KMS-11 (cell line): ENCODE measurements at regions not wholly inside any gene's neighbourhood (a gene's known extent, or its start where the extent isn't known, plus 50 kb on each side); places are given as distances from the start of the nearest gene placed in this dataset.

Source experiments
- H2AFZ ChIP-seq: fragments of 200-600 bp; sonication (generic); 2 replicates; pipeline ENCODE4 v1.6.1; 2016; ENCODE audit warnings: antibody characterized with exemption, mixed run types, low read depth
- H3K27ac ChIP-seq: fragments of 200-600 bp; sonication (generic); 2 replicates; pipeline ENCODE4 v1.6.1; 2016; ENCODE audit warnings: mild to moderate bottlenecking, mixed run types
- H3K27me3 ChIP-seq: fragments of 200-600 bp; sonication (generic); 2 replicates; pipeline ENCODE4 v1.6.1; 2017; ENCODE audit warnings: mild to moderate bottlenecking, low read depth, mixed run types, moderate library complexity; ENCODE audit not compliant: insufficient read depth
- H3K36me3 ChIP-seq: fragments of 200-600 bp; sonication (generic); 2 replicates; pipeline ENCODE4 v1.6.1; 2017; ENCODE audit warnings: mild to moderate bottlenecking, mixed run types; ENCODE audit not compliant: insufficient read depth
- H3K4me1 ChIP-seq: fragments of 200-600 bp; sonication (generic); 2 replicates; pipeline ENCODE4 v1.6.1; 2016; ENCODE audit warnings: mild to moderate bottlenecking, low read depth, mixed run types; ENCODE audit not compliant: poor library complexity, severe bottlenecking
- H3K4me2 ChIP-seq: fragments of 200-600 bp; sonication (generic); 2 replicates; pipeline ENCODE4 v1.7.0; 2016; ENCODE audit warnings: mild to moderate bottlenecking, mixed run types
- H3K4me3 ChIP-seq: fragments of 200-600 bp; sonication (generic); IDR thresholded peaks from 2 replicates; pipeline ENCODE4 v1.6.1; 2017; ENCODE audit warnings: low read depth, low read length, mixed read lengths; ENCODE audit not compliant: insufficient read depth
- H3K79me2 ChIP-seq: fragments of 200-600 bp; sonication (generic); 2 replicates; pipeline ENCODE4 v1.6.1; 2016; ENCODE audit warnings: low read depth, mixed run types; ENCODE audit not compliant: insufficient read depth
- H3K9ac ChIP-seq: fragments of 200-600 bp; sonication (generic); 2 replicates; pipeline ENCODE4 v1.6.1; 2016; ENCODE audit warnings: mild to moderate bottlenecking, mixed run types
- H4K20me1 ChIP-seq: fragments of 200-600 bp; sonication (generic); 2 replicates; pipeline ENCODE4 v1.6.1; 2016; ENCODE audit warnings: mild to moderate bottlenecking, mixed run types; ENCODE audit not compliant: insufficient read depth
- TF ChIP-seq, protein P1 (sequence below): fragments of 200-600 bp; sonication (generic); conservative IDR thresholded peaks from 2 replicates; pipeline ENCODE4 v1.6.1; 2017; ENCODE audit warnings: low read depth, mild to moderate bottlenecking, antibody characterized with exemption, low read length, moderate library complexity, mixed read lengths

DNA sequence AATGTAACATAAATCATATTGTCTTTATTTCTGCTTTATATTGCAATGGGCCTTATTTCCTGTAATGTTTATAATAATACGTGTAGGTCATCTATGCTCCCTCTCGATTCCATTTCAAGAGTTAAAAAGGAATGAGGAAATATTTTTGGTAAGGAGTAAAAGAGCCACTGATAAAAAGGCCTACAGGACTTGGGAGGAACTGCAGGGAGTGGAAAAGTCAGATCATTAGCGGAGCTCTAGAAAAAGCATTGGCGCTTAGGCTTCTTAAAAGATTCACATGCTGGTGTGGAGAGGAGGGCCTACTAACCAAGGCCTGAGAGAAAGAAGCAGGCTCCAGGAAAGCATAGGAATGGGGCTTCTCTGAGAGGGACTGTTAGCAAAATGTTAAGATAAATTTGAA is 82.9 kb upstream of the PNPLA4 start:
- peaks cover 4% of the 10 kb centered on the region for H3K4me1 ChIP-seq
- TF ChIP-seq, protein P1, sequence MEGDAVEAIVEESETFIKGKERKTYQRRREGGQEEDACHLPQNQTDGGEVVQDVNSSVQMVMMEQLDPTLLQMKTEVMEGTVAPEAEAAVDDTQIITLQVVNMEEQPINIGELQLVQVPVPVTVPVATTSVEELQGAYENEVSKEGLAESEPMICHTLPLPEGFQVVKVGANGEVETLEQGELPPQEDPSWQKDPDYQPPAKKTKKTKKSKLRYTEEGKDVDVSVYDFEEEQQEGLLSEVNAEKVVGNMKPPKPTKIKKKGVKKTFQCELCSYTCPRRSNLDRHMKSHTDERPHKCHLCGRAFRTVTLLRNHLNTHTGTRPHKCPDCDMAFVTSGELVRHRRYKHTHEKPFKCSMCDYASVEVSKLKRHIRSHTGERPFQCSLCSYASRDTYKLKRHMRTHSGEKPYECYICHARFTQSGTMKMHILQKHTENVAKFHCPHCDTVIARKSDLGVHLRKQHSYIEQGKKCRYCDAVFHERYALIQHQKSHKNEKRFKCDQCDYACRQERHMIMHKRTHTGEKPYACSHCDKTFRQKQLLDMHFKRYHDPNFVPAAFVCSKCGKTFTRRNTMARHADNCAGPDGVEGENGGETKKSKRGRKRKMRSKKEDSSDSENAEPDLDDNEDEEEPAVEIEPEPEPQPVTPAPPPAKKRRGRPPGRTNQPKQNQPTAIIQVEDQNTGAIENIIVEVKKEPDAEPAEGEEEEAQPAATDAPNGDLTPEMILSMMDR = no peak
- H3K4me3 ChIP-seq = no peak overlapping the region
- no peaks in the 10 kb centered on the region for H3K79me2 ChIP-seq
- no peaks in the 10 kb centered on the region for H3K27me3 ChIP-seq
- no peaks in the 10 kb centered on the region for H4K20me1 ChIP-seq
- no peaks in the 10 kb centered on the region for H3K36me3 ChIP-seq
- H3K27ac ChIP-seq = no peak overlapping the region
- no peak overlapping the region for H3K9ac ChIP-seq
- H3K4me2 ChIP-seq = no peak overlapping the region
- no peak overlapping the region for H2AFZ ChIP-seq

- no peaks in the 10 kb centered on the region for H3K4me1 ChIP-seq
- H4K20me1 ChIP-seq = no peaks in the 10 kb centered on the region
- no peaks in the 10 kb centered on the region for H3K36me3 ChIP-seq
- no peaks in the 10 kb centered on the region for H3K79me2 ChIP-seq
- no peak overlapping the region for H3K4me2 ChIP-seq
- no peak overlapping the region for H3K9ac ChIP-seq
- H3K27ac ChIP-seq = no peak overlapping the region
- no peaks in the 10 kb centered on the region for H3K27me3 ChIP-seq
- TF ChIP-seq, protein P1 = no peak
- H2AFZ ChIP-seq = no peak overlapping the region
- no peak overlapping the region for H3K4me3 ChIP-seq
Measured at GRCh38 chrX:8005678-8006347, 78.6 kb upstream of the PNPLA4 start.

- Histone ChIP-seq H3K79me2 (no peaks in the 10 kb centered on the region), H3K27me3 (no peaks in the 10 kb centered on the region), H4K20me1 (no peaks in the 10 kb centered on the region), H3K9ac (no peak overlapping the region), H3K27ac (no peak overlapping the region), H3K4me2 (no peak overlapping the region), H2AFZ (no peak overlapping the region), H3K36me3 (no peaks in the 10 kb centered on the region), H3K4me1 (no peaks in the 10 kb centered on the region), H3K4me3 (no peak overlapping the region)
- TF ChIP-seq, protein P1 = no peak
Measured at GRCh38 chrX:8003147-8003883, 76.1 kb upstream of the PNPLA4 start.

DNA sequence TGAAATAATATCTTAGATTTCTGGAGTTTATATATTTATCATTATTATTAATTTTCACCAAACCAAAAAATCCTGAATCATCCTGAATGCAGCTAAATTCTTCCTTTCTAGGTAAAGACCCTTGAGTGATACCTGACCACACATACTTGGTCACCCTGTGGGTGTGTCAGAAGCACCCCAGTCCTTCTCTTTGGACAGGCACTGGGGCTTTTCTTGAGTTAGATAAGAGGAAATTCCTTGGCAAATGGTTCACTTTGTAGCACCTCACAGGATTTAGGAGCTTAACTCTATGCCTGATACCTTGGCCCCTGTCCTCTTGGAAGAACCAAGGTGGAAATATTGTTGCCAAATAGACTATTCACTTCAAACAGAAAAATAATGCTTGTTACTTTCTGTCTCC is 69.6 kb upstream of the PNPLA4 start:
- no peaks in the 10 kb centered on the region for H4K20me1 ChIP-seq
- H2AFZ ChIP-seq = no peak overlapping the region
- H3K4me2 ChIP-seq = no peak overlapping the region
- no peak overlapping the region for H3K4me3 ChIP-seq
- TF ChIP-seq, protein P1 = no peak
- H3K36me3 ChIP-seq = no peaks in the 10 kb centered on the region
- H3K27me3 ChIP-seq = no peaks in the 10 kb centered on the region
- no peaks in the 10 kb centered on the region for H3K79me2 ChIP-seq
- no peak overlapping the region for H3K27ac ChIP-seq
- H3K4me1 ChIP-seq = no peaks in the 10 kb centered on the region
- no peak overlapping the region for H3K9ac ChIP-seq
